ENCODE measurements at regions not wholly inside any gene's neighbourhood (a gene's known extent, or its start where the extent isn't known, plus 50 kb on each side); places are given as distances from the start of the nearest gene placed in this dataset.

DNA sequence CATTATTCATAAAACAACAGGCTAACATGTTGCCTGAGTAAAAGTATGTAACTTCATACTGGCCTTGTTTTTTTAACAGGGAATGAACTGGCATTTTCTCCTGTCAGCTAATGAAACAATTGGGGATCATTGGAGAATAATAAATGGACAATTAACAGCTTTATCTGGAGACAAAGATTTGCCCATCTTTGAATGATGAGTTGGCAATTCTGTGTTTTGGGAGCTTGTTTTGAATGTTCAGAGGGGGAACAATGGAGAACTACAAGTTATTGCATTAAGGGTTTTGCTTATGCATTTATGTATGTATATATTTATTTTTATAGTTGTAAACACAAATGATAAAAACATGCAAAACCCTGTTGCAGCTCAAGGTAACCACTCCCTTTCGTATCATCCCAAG, 150.3 kb downstream of the CBLN4 start:
- TF ChIP-seq, protein P1, sequence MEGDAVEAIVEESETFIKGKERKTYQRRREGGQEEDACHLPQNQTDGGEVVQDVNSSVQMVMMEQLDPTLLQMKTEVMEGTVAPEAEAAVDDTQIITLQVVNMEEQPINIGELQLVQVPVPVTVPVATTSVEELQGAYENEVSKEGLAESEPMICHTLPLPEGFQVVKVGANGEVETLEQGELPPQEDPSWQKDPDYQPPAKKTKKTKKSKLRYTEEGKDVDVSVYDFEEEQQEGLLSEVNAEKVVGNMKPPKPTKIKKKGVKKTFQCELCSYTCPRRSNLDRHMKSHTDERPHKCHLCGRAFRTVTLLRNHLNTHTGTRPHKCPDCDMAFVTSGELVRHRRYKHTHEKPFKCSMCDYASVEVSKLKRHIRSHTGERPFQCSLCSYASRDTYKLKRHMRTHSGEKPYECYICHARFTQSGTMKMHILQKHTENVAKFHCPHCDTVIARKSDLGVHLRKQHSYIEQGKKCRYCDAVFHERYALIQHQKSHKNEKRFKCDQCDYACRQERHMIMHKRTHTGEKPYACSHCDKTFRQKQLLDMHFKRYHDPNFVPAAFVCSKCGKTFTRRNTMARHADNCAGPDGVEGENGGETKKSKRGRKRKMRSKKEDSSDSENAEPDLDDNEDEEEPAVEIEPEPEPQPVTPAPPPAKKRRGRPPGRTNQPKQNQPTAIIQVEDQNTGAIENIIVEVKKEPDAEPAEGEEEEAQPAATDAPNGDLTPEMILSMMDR (conservative IDR thresholded peaks at IDR 0.05; ENCODE audit: low read depth in 2 of 2), result no peak
- TF ChIP-seq CREB1 (CRISPR knock-in tag; IDR thresholded peaks at IDR 0.05; ENCODE audit: low read depth) (no peak), POLR2AphosphoS5 (IDR thresholded peaks at IDR 0.05; ENCODE audit: low read depth) (no peak), EZH2phosphoT487 (IDR thresholded peaks at IDR 0.05; ENCODE audit: unreplicated experiment) (no peak), EZH2 (IDR thresholded peaks at IDR 0.05; ENCODE audit: low read depth, unreplicated experiment) (no peak), NANOG (IDR thresholded peaks at IDR 0.05; ENCODE audit: borderline replicate concordance) (no peak), ZNF114 (CRISPR knock-in tag; IDR thresholded peaks at IDR 0.05) (no peak)
- TF ChIP-seq, protein P2, sequence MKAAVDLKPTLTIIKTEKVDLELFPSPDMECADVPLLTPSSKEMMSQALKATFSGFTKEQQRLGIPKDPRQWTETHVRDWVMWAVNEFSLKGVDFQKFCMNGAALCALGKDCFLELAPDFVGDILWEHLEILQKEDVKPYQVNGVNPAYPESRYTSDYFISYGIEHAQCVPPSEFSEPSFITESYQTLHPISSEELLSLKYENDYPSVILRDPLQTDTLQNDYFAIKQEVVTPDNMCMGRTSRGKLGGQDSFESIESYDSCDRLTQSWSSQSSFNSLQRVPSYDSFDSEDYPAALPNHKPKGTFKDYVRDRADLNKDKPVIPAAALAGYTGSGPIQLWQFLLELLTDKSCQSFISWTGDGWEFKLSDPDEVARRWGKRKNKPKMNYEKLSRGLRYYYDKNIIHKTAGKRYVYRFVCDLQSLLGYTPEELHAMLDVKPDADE (IDR thresholded peaks at IDR 0.05), result no peak
- TF ChIP-seq, protein P3, sequence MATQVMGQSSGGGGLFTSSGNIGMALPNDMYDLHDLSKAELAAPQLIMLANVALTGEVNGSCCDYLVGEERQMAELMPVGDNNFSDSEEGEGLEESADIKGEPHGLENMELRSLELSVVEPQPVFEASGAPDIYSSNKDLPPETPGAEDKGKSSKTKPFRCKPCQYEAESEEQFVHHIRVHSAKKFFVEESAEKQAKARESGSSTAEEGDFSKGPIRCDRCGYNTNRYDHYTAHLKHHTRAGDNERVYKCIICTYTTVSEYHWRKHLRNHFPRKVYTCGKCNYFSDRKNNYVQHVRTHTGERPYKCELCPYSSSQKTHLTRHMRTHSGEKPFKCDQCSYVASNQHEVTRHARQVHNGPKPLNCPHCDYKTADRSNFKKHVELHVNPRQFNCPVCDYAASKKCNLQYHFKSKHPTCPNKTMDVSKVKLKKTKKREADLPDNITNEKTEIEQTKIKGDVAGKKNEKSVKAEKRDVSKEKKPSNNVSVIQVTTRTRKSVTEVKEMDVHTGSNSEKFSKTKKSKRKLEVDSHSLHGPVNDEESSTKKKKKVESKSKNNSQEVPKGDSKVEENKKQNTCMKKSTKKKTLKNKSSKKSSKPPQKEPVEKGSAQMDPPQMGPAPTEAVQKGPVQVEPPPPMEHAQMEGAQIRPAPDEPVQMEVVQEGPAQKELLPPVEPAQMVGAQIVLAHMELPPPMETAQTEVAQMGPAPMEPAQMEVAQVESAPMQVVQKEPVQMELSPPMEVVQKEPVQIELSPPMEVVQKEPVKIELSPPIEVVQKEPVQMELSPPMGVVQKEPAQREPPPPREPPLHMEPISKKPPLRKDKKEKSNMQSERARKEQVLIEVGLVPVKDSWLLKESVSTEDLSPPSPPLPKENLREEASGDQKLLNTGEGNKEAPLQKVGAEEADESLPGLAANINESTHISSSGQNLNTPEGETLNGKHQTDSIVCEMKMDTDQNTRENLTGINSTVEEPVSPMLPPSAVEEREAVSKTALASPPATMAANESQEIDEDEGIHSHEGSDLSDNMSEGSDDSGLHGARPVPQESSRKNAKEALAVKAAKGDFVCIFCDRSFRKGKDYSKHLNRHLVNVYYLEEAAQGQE (IDR thresholded peaks at IDR 0.05; ENCODE audit: unreplicated experiment), result no peak

Data from GM23338 (cell line).